HG03097 (cell line): ENCODE measurements at regions not wholly inside any gene's neighbourhood (a gene's known extent, or its start where the extent isn't known, plus 50 kb on each side); places are given as distances from the start of the nearest gene placed in this dataset.
"Not testable (repeated sequence)": the region's sequence is repeated elsewhere in the genome, so short reads cannot be mapped to it uniquely, and the experiment has no call there.

ENCODE experiments used
- ATAC-seq: cut with Tn5 transposase; IDR thresholded peaks from one replicate; pipeline ENCODE4 v1.9.1; 2021; ENCODE audit not compliant: unreplicated experiment, low FRiP score

DNA sequence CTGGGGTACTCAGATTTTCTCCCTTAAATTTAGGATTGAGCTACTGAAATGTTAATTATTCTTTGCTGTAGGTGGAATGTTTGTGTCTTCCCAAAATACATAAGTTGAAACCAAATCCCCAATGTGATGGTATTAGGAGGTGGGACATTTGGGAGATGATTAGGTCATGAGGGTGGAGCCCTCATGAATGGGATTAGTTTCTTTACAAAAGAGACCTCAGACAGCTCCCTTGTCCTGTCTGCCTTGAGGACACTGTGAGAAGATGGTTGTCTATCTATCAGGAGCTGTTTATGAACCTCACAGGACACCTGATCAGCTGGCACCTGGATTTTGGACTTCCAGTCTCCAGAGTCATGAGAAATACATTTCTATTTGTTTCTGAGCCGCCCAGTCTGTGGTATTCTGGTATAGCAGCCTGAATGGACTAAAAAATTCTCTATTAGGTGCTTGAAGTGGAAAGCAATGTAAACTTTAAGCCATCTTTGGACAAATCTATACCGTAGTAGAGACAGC lies 99.2 kb upstream of the UXS1 start:
- no peak for ATAC-seq

DNA sequence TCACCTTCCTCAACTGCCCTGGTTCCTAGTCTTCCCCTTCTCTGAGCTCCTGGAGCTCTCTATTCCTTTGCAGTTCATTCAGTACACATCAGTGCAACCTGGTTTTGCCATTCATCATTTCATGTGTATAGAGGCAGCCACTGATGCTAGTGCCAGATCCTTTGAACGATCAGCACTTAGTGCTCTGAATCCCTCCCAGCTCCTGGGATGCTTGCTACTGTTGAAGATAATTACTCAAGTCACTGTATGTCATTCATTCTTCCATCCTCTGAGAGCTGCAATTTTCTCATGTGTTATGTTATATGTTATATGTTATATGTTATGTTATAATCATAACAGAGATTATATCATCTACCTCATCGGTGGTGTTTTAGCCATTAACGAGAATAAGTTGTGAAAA lies 98.5 kb upstream of the UXS1 start:
- no peak for ATAC-seq

DNA sequence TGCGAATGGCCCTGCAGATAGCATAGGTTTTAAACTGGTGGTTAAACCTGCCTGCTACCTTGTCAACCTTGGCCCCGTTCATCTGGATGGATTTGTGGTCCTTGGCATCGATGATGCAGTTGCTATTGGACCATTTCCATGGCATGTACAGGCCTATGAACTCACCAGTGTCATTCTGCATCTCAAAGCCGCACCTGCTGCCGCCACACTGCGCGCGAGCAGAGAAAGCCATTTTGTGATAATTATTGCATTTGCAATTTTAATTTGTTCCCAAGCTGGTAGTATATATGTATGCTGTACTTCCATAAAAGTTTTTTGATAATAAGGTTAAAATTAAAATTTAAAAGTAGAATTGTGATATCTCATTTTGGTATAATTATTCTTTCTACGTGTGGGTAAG lies 94.8 kb upstream of the UXS1 start:
- ATAC-seq: no peak

DNA sequence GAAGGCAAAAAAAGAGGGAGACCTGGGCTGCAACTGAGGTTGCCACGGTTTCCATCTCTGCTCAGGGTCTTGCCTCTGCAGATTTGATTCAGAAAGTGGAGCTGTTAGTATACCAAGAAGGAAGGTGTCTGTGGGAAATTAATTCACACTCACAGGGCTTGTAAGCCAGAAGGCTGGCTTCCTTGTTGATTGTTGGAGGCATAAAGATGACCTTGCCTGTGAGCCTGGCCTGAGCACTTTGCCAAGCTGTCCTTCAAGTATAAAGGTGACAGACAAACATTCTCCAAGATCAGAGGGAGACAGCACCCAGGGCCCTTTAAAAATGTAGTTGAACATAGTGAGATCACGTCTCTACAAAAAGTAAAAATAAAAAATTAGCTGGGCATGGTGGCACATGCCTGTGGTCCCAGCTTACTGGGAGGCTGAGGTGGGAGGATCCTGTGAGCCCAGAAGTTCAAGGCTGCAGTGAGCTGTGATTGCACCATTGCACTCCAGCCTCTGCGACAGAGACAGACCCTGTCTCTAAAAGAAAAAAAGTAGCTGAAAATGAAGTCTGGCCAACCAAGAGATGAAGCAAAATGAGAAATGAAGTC lies 91.2 kb upstream of the UXS1 start:
- ATAC-seq: no peak

DNA sequence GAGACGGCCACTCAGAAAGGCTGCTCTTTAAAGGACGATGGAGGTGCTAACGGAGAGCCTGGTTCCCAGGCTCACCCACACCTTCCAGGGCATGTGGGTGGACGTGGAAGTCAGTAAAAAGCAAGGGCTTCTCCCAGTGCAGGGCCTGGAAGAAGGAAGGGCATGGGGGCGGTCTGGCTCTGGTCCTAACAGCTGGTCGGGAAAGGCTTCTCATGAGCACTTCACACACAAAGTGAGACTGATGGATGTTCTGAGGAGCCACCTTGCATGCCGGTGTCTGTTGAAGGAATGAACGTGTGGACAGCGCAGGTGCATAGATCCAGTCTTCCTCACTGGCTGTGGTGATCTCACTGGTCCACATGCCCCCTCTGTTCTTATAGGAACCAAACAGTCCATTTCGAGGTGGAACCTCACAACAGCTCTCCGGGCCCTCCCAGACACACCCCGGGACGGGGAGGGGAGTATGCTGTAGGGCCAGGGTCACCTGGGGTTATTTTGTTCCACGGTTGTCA lies 90.6 kb upstream of the UXS1 start:
- ATAC-seq: no peak

DNA sequence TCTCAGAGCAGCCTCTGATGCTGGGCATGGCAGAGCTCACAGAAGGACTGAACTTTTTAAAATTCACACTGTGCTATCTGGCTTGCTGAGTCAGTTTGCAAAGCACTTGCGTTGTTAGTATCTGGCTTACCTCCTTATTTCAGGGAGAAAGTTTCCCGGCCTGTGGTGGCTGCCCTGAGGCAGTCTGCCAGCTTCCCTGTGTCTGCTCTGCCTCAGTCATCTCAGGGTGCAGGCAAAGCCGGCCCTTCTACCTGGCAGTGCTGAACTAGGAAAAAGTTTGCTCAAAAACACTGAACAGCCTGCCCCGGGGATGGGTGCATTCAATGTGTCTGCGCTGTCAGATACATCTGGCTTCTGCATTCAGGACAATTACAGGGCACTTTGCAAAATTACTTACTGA lies 90.2 kb upstream of the UXS1 start:
- no peak for ATAC-seq

DNA sequence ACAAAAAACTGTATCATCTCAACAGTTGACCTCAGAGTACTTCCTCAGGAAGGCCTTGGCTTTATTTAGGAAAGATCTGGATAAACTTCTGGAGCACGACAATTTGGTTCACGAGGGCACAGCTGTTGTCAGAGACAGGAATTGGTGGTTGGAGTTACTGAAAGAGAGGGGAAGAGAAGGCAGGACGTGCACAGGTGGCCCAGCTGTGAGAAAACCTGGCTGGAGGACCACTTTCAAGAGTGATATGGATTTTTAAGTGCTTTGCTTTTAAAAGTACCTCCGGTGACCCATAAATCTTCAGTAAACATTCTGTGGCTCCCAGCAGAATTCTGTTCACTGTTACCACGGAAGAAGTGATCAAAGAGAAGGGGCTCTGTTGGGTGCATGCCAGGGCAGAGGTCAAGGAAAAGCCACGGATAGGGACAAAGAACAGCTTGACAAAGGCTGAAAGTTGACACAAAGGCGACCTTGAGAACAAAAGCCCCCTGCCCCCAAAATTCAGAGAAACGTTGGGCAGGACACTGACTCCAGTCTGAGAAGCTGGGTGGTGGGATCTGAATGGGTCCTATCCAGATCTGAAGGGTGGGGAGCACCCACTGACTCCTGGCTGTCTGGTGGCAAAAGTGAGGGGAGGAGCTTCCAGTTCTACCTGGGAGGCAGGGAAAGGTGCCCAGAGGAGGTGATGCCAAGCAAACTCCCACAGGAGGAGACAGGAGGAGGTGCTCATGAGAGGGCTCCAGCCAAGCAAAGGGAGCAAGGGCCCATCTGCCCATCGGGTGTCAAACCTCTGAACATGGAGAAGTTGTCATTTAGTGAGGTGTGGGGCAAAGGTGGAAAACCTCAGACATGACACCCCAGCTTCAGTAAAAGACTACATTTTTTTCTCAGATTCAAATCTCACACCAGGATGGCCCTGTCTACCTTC lies 89.4 kb upstream of the UXS1 start:
- ATAC-seq: not testable (repeated sequence)

DNA sequence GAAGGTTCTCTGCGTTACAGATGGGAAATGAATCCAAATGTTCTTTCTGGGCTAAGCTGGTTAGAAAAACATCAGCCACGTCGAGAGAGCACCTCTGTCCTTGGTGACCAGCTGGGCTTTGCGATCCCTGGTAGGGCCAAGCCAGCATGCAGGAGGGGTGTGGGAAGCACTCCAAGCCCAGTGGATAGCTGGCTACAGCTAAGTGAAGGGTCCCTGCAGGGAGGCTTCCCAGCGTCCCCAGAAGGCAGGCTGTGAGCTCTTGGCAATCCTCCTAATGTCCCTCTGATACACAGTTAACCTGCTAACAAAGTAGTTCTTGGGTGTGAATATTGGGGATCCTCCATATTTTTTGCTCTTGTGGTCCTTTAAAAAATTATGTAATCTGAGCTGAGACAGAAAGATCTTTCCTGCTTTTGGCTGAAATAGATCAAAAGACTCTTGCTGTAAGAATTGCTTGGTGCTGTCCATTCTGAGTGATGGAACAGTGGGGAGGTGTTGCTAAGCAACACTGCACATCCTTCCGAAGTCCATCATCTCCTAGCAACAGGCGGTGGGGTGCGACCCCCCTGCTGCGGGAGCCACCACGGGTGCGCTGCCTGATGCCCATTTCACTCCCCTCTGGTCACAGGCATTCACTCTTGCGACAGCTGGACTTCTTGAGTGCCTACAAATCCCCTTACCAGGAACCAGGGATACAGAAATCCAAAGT lies 88.5 kb upstream of the UXS1 start:
- no peak for ATAC-seq

DNA sequence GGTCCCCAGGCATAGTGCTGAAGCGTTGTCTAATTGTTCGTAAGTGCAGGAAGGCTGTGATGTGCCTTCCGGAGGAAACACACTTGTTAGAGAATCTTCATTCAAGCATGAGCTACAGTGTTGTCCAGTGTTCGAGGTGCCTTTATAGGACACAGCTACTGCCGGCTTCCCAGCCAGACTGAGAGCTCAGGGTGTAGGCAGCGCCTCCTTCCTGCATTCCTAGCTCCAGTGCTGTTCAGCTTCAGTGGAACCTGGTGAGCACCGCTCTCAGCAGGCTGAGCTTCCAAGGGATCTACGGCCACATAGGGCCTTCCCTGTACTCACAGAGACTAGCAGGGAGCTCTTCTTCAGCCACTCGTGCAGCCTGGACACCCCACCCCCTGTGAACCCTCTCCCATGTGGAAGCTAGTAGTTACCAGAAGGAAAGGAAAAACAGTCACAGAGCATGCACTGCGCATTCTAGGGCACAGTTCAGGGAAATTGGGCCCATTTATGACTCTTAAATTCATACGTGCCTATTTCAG lies 87.9 kb upstream of the UXS1 start:
- ATAC-seq: not testable (repeated sequence)

DNA sequence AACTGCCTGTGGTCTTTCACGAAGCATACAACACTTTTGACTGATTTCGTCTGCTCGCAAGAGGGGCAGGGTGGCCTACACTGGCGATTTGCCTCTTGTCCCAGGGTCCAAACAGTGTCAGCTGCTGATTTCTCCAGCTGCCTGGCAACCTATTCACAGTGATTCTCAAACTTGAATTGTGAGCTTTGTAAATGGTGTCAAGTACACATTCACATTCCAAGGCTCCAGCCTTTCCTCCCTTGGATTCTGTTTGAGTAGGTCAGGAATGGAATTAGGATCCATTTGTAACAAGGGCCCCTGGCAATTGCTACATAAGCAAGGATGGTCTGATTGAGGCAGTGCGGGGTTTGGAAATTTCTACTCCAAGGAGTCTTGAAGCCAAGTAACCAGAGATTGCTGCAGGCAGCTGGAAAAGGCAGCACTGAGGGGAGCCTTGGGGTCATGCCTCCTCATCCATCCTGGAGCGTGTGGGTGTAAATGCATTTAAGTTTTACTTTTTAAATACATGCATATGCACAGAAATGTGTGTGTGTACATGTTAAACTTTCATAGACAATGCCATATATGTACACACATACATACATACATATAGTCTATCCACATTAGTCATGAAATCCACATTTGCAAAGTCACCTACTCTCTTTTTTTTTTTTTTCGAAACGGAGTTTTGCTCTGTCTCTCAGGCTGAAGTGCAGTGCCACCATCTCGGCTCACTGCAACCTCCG lies 86.8 kb upstream of the UXS1 start:
- no peak for ATAC-seq

DNA sequence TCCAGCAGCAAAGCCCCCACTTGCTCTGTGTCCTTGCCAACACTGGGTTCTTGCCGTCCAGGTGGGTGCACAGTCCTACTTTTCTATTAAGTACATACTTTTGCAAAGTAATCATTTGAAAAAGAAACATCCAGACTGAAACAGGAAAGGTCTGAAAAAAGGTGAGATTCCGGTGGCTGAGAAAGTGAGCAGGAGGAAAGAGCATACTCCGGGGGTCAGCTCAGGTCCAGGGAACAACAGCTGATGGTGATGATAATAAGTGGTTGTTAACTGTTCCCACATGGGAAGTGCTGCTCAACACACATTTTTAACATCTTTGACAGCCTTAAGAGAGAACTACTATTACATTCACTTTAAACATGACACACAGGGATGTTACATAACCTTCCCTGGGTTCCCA lies 86.1 kb upstream of the UXS1 start:
- ATAC-seq: no peak

DNA sequence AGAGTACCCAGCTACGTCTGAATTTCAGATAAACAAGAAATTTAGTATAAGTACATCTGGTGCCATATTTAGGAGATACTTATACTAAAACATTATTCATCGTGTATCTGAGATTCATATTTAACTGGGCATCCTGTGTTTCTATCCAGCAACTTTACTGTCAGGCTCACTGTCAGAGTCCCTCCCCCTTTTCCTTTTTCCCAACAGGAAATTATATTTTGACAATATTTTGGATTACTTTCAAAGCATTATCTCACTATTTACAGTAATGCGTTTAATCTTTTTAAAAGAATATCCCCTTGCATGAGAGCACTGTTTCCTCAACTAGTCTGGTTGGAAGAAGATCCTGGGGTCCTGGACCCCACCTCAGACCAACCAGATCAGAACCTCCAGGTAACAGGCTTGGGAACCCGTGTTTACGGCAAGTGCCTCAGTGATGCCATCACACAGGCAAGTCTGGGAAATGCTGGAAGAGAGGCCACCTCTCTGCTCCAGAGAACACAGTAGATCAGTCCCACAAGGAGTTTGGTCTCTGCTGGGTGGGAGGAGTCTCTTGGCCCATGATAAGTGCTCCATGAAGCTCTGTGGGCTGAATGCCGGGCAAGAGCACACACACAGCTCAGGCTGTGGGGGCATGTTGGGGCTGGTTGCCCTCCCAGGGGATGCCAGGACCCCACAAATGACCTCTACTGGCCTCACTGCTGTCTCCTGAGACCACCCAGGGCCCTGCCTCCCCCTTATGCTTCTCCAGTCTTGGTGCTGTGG lies 84.2 kb upstream of the UXS1 start:
- no peak for ATAC-seq

DNA sequence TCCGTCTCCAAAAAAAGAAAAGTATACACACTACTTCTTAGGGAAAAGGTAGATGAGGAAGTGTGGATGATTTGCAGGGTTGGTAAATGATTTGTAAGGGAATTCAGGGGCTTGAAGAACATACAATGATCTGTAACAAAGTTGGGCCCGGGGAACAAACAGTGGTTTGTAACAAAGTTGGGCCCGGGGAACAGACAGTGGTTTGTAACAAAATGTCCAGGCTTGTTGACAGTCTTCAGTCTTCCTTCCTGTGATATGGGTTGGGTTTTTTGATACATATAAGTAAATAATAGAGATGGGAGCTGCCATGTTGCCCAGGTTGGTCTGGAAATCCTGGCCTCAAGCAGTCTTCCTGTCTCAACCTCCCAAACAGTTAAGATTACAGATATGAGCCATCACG lies 83.3 kb upstream of the UXS1 start:
- ATAC-seq: no peak

DNA sequence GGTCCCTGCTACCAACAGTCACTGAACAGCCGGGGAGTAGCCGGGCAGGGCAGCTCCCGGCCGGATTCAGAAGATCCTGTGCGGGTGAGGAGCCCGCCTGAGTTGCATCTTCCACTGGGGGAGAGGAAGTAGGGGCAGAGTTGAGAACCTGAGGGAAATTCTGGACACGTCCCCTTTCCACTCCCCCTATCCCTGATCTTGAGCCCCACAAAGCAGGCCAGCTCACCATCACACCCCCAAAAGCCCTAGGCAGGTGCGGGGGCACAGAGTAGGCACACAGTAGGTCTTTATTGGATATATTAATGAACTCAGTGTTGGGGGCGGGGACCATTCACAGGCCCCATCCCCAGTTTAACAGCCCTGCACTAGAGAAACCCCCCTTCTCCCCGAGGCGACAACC lies 81.9 kb upstream of the UXS1 start:
- ATAC-seq: no peak

DNA sequence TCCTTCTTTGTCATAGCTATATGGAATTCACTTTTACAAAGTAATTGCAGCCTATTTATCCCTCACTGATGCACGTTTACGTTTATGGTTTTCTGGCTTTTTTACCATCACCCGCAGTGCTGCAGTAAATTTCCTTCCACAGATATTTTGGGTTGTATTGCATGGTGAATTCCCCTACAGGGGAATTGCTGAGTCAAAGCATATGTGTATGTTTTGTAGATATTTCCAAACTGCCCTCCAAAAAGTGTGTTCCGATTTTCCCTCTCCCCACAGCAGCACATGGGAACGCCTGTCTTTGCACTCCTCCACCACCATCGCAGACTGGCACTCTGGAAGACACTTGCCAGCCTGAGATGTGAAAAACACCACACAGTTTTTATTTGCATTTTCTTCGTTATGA lies 80.6 kb upstream of the UXS1 start:
- ATAC-seq: no peak

DNA sequence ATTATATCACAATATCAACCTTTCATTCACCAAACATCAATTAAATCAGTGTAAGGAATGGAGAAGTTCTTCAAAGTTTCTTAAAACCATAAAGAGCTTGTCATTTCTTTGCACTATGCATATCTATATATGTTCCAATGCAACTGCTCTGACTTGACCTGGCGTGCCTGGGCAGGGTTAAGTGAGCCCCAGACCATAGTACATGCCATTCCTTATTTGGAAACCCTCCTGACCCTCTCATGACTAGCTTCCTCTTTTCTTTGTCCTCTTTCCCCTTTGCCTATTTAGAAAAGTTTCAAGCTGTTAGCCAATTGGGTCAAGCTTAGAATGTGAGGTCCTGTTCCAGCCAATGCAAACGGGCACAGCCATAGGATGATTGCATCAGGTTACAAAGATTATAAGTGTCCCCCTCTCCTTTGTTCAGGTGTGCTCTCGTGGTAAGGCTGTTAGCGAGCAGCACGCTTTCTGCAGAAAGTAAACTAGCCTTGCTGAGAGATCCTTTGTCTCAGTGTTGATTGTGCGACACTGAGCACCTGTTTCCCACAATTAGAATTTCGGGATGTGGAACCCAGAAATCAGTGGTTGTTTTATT lies 78.2 kb upstream of the UXS1 start:
- ATAC-seq: no peak

DNA sequence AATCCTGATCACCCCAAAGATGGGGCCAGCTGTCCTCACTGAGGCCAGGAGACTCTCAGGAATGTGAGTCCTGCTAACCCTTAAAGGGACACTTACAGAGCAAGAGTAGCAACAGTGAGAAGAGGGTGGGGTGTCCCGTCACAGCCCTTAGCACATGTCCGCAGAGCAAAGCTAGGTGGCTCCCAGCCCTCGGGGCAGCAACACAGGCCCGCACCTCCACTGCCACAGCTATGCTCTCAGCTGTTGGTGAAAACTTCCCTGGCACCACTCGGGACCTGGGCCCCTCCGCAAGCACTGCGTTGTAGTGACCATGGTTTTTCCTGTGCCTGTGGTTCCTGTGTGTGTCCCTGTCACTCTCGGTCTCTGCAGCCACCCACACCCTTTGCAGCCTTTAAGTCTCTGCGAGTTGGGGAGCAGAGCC lies 76.4 kb upstream of the UXS1 start:
- no peak for ATAC-seq

DNA sequence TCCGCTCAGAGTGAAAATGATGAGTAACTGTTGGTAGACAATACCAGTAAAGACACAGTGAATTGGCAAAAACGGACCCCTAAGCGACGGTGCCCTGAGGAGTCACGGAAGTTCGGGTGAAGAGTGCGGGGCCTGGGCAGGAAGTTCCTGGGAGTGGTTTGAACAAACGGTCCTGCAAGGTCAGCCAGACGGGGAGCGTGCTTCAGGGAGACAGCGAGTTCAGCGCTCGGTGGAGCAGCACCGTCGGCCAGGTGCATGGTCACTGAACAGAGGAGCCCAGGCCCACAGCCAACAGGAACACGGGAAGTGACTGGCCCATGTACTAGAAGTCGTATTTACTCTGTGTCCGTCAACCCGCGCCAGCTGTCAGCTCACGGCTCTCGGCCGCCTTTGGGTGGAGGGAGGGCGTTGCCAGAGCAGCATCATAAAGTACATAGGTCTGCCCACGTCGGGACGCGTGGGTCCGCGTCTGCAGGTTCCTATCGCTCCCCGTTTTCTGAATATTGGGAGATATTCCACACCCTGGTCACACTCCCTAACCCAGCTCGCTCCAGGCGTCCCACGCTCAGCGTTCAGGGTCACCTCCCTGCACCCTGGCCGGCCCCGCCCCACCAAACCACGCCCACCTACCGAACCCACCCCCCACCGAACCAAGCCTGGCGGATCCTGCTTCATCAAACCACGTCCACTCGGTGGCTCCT lies 75.6 kb upstream of the UXS1 start:
- ATAC-seq: no peak

DNA sequence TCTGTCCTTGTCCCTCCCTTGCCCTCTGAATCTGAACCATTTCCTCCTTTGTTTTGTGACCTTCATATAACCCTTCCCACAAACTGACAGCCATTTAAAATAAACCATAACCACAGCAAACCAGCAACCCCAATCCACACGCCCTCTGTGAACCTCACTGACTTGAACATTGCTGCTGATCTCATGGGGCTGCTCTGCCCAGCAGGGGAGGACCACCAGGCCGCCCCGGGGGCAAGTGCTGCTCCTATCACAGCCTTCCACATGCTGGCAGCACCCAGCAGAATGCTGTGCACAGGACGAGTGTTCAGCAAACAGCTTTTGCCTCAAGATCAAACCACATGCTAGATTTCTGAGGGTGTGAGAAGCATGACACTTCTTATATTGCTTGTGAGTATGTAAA lies 73.9 kb upstream of the UXS1 start:
- no peak for ATAC-seq
